HCT116 (cell line): ENCODE measurements at regions not wholly inside any gene's neighbourhood (a gene's known extent, or its start where the extent isn't known, plus 50 kb on each side); places are given as distances from the start of the nearest gene placed in this dataset.

ENCODE experiments used
- ATAC-seq: fragments of 200-7000 bp; cut with Tn5 transposase; 2 replicates; pipeline ENCODE4 v1.9.1; 2020; ENCODE audit warnings: mild to moderate bottlenecking, moderate library complexity
- BruUV-seq: library from RNA; stranded (reverse); fragments of 400-500 nt; replicated peaks from 2 replicates; lab custom pipeline; 2021; lab: Mats Ljungman, UMichigan
- CTCF ChIA-PET: fragments of 300-600 bp; sonication (Branson Sonifier 250); formaldehyde crosslinking; loops from one replicate; lab custom pipeline; 2021; ENCODE audit warnings: antibody characterized with exemption; lab: Charles Lee
- POLR2A ChIA-PET: fragments of 300-600, 350-600 bp; sonication (Branson Sonifier 250); formaldehyde crosslinking; loops from one replicate; lab custom pipeline; 2021; ENCODE audit warnings: antibody characterized with exemption; lab: Charles Lee
- RAD21 ChIA-PET, 2 experiments: fragments of 300-600 bp; sonication (Branson Sonifier 250); formaldehyde crosslinking; loops; one replicate each; lab custom pipeline; 2023; ENCODE audit warnings: low total read pairs in 2 of 2; ENCODE audit not compliant: uncharacterized antibody in 2 of 2, unreplicated experiment in 2 of 2, low non-redundant PET in 1 of 2; lab: Charles Lee
- DNase-seq: peaks from one replicate; pipeline ENCODE4 v3.0.0-alpha.2; 2010; ENCODE audit warnings: low read depth, low spot score
- H2AFZ ChIP-seq: fragments of 200-600 bp; shearing (Covaris generic), sonication (generic); 2 replicates; pipeline ENCODE4 v1.6.1; 2017; ENCODE audit warnings: low read depth, mixed run types, mixed read lengths, antibody characterized with exemption, low read length; ENCODE audit not compliant: poor library complexity, severe bottlenecking
- H3K27ac ChIP-seq: 2 replicates; pipeline ENCODE4 v1.5.1; 2012; ENCODE audit warnings: low read depth, low read length
- H3K27me3 ChIP-seq: fragments of 200-600 bp; sonication (generic); 2 replicates; pipeline ENCODE4 v1.6.1; 2016; ENCODE audit warnings: mixed run types, low read length, mixed read lengths; ENCODE audit not compliant: insufficient read depth
- H3K36me3 ChIP-seq, 2 experiments: fragments of 200-500 bp in 1 of 2; fragments of 200-600 bp in 1 of 2; sonication (Bioruptor generic) in 1 of 2; sonication (generic) in 1 of 2; 2 replicates each; pipeline versions ENCODE4 v1.5.1 to v1.6.1; 2014 to 2016; ENCODE audit warnings: low read length in 2 of 2, inconsistent platforms in 1 of 2, mixed read lengths in 1 of 2, mixed run types in 1 of 2; ENCODE audit not compliant: insufficient read depth in 2 of 2, control insufficient read depth in 1 of 2
- H3K4me1 ChIP-seq, 2 experiments: fragments of 200-600 bp in 1 of 2; sonication (generic) in 1 of 2; 2 replicates each; pipeline versions ENCODE4 v1.5.1 to v1.6.1; 2012 to 2017; ENCODE audit warnings: low read length in 2 of 2, inconsistent platforms in 1 of 2, mild to moderate bottlenecking in 1 of 2, mixed read lengths in 1 of 2, mixed run types in 1 of 2, moderate library complexity in 1 of 2; ENCODE audit not compliant: insufficient read depth in 2 of 2, control insufficient read depth in 1 of 2
- H3K4me2 ChIP-seq: fragments of 200-600 bp; sonication (generic); 2 replicates; pipeline ENCODE4 v1.6.1; 2017; ENCODE audit warnings: mixed run types, low read length, mixed read lengths
- H3K4me3 ChIP-seq, 2 experiments: fragments of 200-600 bp in 1 of 2; sonication (generic) in 1 of 2; replicated peaks in 1 of 2; 2 replicates each; pipeline ENCODE4 v1.5.1; 2011 to 2016; ENCODE audit warnings: low read length in 2 of 2, control low read depth in 1 of 2, low read depth in 1 of 2, mild to moderate bottlenecking in 1 of 2, mixed read lengths in 1 of 2, mixed run types in 1 of 2
- H3K79me2 ChIP-seq: fragments of 200-600 bp; sonication (generic); 2 replicates; pipeline ENCODE4 v1.6.1; 2017; ENCODE audit warnings: mild to moderate bottlenecking, mixed run types, low read length, moderate library complexity, mixed read lengths; ENCODE audit not compliant: insufficient read depth
- H3K9ac ChIP-seq: fragments of 200-600 bp; sonication (generic); 2 replicates; pipeline ENCODE4 v1.6.1; 2016; ENCODE audit warnings: low read length, mixed read lengths
- H3K9me2 ChIP-seq: fragments of 200-600 bp; sonication (generic), shearing (Covaris generic); 2 replicates; pipeline ENCODE4 v1.6.1; 2017; ENCODE audit warnings: mixed run types, mild to moderate bottlenecking, moderate library complexity; ENCODE audit not compliant: insufficient read depth
- H3K9me3 ChIP-seq, 2 experiments: fragments of 200-500 bp in 1 of 2; fragments of 200-600 bp in 1 of 2; sonication (Bioruptor generic) in 1 of 2; sonication (generic) in 1 of 2; 2 replicates each; pipeline ENCODE4 v1.6.1; 2014 to 2017; ENCODE audit warnings: low read length in 2 of 2, mixed read lengths in 2 of 2, inconsistent platforms in 1 of 2, low read depth in 1 of 2, mild to moderate bottlenecking in 1 of 2, mixed run types in 1 of 2, moderate library complexity in 1 of 2; ENCODE audit not compliant: control insufficient read depth in 1 of 2, insufficient read depth in 1 of 2
- H4K20me1 ChIP-seq: fragments of 200-600 bp; sonication (generic), shearing (Covaris generic); 2 replicates; pipeline ENCODE4 v1.6.1; 2017; ENCODE audit warnings: mixed run types, mild to moderate bottlenecking, moderate library complexity; ENCODE audit not compliant: insufficient read depth
- CBX3 ChIP-seq: IDR thresholded peaks from 2 replicates; pipeline ENCODE4 v1.6.1; 2012; ENCODE audit warnings: low read depth
- EGR1 ChIP-seq: IDR thresholded peaks from 2 replicates; pipeline ENCODE4 v1.6.1; 2012; ENCODE audit warnings: low read depth
- EZH2 ChIP-seq: fragments of 200-600 bp; sonication (generic); IDR thresholded peaks from 2 replicates; pipeline ENCODE4 v1.6.1; 2017; ENCODE audit warnings: antibody characterized with exemption, mixed run types
- EZH2phosphoT487 ChIP-seq: fragments of 200-600 bp; IDR thresholded peaks from 2 replicates; pipeline ENCODE4 v1.6.1; 2018; ENCODE audit warnings: antibody characterized with exemption, borderline replicate concordance
- POLR2AphosphoS5 ChIP-seq: IDR thresholded peaks from 2 replicates; pipeline ENCODE4 v1.6.1; 2011; ENCODE audit warnings: mild to moderate bottlenecking, low read depth, low read length, moderate library complexity
- RAD21 ChIP-seq: IDR thresholded peaks from 2 replicates; pipeline ENCODE4 v1.6.1; 2012; ENCODE audit warnings: low read depth, mild to moderate bottlenecking
- SIN3A ChIP-seq: IDR thresholded peaks from 2 replicates; pipeline ENCODE4 v1.6.1; 2012; ENCODE audit warnings: low read depth
- TCF7L2 ChIP-seq: IDR thresholded peaks from 2 replicates; pipeline ENCODE4 v1.7.0; 2011; ENCODE audit warnings: borderline replicate concordance, inconsistent platforms; ENCODE audit not compliant: insufficient read depth, insufficient read length; ENCODE audit errors: extremely low read depth
- ZFX ChIP-seq: fragments of 450-650 bp; IDR thresholded peaks from 2 replicates; pipeline ENCODE4 v1.6.1; 2017
- ZNF274 ChIP-seq: fragments of 200-500 bp; sonication (Bioruptor generic); IDR thresholded peaks from 2 replicates; pipeline ENCODE4 v1.6.1; 2014; ENCODE audit warnings: mild to moderate bottlenecking, low read depth, low read length, inconsistent platforms
- intact Hi-C: fragments of 100-400 bp; cut with micrococcal nuclease; formaldehyde crosslinking; loops from 2 replicates; pipeline ENCODE4 v1.10.0; 2022
- TF ChIP-seq, protein P1 (sequence below): IDR thresholded peaks from 2 replicates; pipeline ENCODE4 v1.6.1; 2012
- TF ChIP-seq, protein P2 (sequence below): IDR thresholded peaks from 2 replicates; pipeline ENCODE4 v1.6.1; 2012
- TF ChIP-seq, protein P3 (sequence below): IDR thresholded peaks from 2 replicates; pipeline ENCODE4 v1.6.1; 2012; ENCODE audit warnings: low read depth

DNA sequence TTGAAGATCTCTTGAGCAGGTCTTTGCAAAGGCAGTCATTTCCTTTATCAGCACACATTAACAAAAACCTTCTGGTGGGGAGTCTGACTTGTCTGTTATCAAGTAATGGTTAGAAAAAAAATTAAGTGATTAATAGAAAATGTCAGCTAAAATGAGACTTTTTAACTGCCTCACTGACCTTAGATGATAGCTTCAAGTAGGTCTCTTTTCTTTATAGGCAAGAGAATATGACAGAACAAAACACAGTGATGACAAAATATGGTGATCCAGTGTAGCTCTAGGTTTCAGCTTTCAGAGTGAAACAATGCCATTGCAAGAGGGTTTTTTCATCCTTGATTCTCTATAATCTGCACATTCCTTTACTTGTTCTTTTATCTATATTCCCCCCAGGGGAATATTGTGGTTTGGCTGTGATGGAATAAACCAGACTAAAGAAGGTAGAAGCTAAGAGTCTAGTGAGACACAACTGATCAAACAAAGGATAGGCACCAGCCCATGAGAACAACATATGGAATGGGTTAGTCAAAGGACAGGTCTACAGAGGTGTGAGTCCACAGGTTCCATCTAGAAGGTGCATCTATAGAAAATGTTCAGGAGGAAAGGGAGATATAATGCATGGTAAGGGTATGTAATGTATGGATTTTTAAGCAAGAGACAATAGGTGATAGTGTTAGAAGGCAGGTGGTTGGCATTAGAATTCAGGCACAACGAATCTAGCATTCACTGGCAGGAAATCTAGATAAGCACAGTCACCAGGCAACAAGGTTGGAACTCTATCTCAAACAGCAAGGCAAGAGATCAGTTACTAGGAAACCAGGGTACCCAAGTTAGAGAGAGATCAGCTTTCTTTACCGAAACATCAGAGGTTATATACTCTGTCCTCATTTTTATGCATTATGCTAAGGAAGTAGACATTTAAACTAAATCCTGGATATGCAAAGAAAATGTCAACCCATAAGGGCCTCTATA, 228.9 kb upstream of the SMLR1 start:
- no TSS peak for BruUV-seq
- TF ChIP-seq ZFX: no peak
- no peak for TF ChIP-seq POLR2AphosphoS5

DNA sequence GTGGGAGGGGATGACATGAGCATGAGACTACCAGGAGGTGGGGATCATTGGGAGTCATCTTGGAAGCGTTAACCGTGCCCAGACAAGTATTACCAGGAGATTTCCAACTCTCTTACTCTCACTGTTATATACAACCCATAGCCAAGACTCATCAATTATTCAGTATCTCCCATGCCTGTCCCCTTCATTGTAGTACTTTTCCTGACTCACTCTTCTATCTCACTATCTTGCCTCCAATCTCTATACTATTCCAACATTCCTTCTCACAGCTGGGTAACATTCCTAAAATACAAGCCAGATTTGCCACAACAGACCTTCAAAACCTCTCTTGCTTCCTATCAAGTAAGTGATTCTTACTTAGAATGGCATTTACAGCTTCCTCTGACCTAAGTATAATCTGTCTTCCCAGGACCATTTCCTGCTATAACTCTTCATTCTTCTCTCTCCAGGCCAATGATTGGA, 226.3 kb upstream of the SMLR1 start:
- Histone ChIP-seq H3K27ac (peak overlapping the region; percentile 88; the same call in 1 of the 2 replicates), H3K36me3 (no peaks in the 10 kb centered on the region), H3K4me3 (no peak overlapping the region), H4K20me1 (no peaks in the 10 kb centered on the region), H3K4me1 (peaks cover 17 to 45% of the 10 kb centered on the region in 2 experiments), H3K9ac (no peak overlapping the region), H3K79me2 (no peaks in the 10 kb centered on the region), H3K27me3 (no peaks in the 10 kb centered on the region), H3K9me2 (no peaks in the 10 kb centered on the region), H2AFZ (peak overlapping the region; percentile 41), H3K4me2 (0 out of 2 replicates have a peak overlapping the region, but pooled peaks have one; percentile 3), H3K9me3 (no peaks in the 10 kb centered on the region)
- ATAC-seq: no peak
- no peak for DNase-seq
- no TSS peak for BruUV-seq
- intact Hi-C loops: no loop called here
- ChIA-PET POLR2A (no interaction called here), CTCF (no interaction called here), RAD21 (no interaction called here)
- TF ChIP-seq, protein P1, sequence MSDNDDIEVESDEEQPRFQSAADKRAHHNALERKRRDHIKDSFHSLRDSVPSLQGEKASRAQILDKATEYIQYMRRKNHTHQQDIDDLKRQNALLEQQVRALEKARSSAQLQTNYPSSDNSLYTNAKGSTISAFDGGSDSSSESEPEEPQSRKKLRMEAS: no peak
- TF ChIP-seq POLR2AphosphoS5 (no peak), RAD21 (no peak), SIN3A (no peak), EZH2 (no peak), ZNF274 (no peak), TCF7L2 (no peak), EGR1 (no peak), ZFX (no peak), EZH2phosphoT487 (no peak), CBX3 (no peak)
- TF ChIP-seq, protein P2, sequence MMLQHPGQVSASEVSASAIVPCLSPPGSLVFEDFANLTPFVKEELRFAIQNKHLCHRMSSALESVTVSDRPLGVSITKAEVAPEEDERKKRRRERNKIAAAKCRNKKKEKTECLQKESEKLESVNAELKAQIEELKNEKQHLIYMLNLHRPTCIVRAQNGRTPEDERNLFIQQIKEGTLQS: no peak
- TF ChIP-seq, protein P3, sequence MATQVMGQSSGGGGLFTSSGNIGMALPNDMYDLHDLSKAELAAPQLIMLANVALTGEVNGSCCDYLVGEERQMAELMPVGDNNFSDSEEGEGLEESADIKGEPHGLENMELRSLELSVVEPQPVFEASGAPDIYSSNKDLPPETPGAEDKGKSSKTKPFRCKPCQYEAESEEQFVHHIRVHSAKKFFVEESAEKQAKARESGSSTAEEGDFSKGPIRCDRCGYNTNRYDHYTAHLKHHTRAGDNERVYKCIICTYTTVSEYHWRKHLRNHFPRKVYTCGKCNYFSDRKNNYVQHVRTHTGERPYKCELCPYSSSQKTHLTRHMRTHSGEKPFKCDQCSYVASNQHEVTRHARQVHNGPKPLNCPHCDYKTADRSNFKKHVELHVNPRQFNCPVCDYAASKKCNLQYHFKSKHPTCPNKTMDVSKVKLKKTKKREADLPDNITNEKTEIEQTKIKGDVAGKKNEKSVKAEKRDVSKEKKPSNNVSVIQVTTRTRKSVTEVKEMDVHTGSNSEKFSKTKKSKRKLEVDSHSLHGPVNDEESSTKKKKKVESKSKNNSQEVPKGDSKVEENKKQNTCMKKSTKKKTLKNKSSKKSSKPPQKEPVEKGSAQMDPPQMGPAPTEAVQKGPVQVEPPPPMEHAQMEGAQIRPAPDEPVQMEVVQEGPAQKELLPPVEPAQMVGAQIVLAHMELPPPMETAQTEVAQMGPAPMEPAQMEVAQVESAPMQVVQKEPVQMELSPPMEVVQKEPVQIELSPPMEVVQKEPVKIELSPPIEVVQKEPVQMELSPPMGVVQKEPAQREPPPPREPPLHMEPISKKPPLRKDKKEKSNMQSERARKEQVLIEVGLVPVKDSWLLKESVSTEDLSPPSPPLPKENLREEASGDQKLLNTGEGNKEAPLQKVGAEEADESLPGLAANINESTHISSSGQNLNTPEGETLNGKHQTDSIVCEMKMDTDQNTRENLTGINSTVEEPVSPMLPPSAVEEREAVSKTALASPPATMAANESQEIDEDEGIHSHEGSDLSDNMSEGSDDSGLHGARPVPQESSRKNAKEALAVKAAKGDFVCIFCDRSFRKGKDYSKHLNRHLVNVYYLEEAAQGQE: no peak

More for the DNA sequence above, 228.9 kb upstream of the SMLR1 start:
- DNase-seq: no peak
- H3K9me2 ChIP-seq: no peaks in the 10 kb centered on the region
- H3K9me3 ChIP-seq: no peaks in the 10 kb centered on the region
- ChIA-PET CTCF (no interaction called here), RAD21 (no interaction called here), POLR2A (no interaction called here)
- peak overlapping the region; percentile 12 for H2AFZ ChIP-seq
- H4K20me1 ChIP-seq: no peaks in the 10 kb centered on the region
- intact Hi-C loops: no loop called here
- no peak overlapping the region for H3K9ac ChIP-seq
- peaks cover 17 to 32% of the 10 kb centered on the region in 2 experiments for H3K4me1 ChIP-seq
- no peaks in the 10 kb centered on the region for H3K27me3 ChIP-seq
- no peak overlapping the region for H3K27ac ChIP-seq
- no peaks in the 10 kb centered on the region for H3K79me2 ChIP-seq
- no peaks in the 10 kb centered on the region for H3K36me3 ChIP-seq
- ATAC-seq: no peak
- H3K4me2 ChIP-seq: no peak overlapping the region
- H3K4me3 ChIP-seq: no peak overlapping the region
